Upper lobe of left lung (tissue), 4 donors: ENCODE measurements at regions not wholly inside any gene's neighbourhood (a gene's known extent, or its start where the extent isn't known, plus 50 kb on each side); places are given as distances from the start of the nearest gene placed in this dataset.

ENCODE experiments used
- POLR2A ChIP-seq, 4 donors: fragments of 450-650 bp; IDR thresholded peaks; one replicate each; pipeline ENCODE4 v1.5.1; 2016 to 2017; ENCODE audit warnings: antibody characterized with exemption in 4 of 4, mild to moderate bottlenecking in 2 of 4
- POLR2AphosphoS5 ChIP-seq, 2 donors: sonication (generic); formaldehyde crosslinking; IDR thresholded peaks; one replicate each; pipeline ENCODE4 v1.5.1; 2017; ENCODE audit warnings: antibody characterized with exemption in 2 of 2
- TF ChIP-seq, protein P1 (sequence below), 6 experiments: fragments of 450-650 bp in 4 of 6; fragments of 200-600 bp in 2 of 6; sonication (generic) in 2 of 6; IDR thresholded peaks; one replicate each; pipeline ENCODE4 v1.5.1; 2016 to 2019; ENCODE audit warnings: antibody characterized with exemption in 6 of 6

DNA sequence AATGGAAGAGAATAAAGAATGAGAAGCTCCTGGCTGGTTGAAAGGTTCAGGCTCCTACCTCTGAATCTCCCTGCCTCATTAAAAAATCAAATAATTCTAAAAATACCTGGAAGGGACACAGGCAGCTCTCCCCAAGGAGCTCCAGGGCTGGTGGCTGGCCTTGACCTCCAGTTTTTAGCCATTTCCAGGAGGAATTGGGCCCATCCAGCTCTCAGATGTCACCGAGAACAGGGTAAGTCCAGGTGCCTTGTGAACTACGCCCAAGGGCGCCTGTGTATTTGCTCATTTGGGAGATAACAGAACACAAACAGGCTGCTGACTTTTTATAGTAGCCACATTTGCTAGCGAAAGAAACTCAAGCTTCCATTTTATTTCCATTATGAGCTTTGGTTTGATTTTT, 321.0 kb upstream of the C1orf174 start:
- TF ChIP-seq, protein P1, sequence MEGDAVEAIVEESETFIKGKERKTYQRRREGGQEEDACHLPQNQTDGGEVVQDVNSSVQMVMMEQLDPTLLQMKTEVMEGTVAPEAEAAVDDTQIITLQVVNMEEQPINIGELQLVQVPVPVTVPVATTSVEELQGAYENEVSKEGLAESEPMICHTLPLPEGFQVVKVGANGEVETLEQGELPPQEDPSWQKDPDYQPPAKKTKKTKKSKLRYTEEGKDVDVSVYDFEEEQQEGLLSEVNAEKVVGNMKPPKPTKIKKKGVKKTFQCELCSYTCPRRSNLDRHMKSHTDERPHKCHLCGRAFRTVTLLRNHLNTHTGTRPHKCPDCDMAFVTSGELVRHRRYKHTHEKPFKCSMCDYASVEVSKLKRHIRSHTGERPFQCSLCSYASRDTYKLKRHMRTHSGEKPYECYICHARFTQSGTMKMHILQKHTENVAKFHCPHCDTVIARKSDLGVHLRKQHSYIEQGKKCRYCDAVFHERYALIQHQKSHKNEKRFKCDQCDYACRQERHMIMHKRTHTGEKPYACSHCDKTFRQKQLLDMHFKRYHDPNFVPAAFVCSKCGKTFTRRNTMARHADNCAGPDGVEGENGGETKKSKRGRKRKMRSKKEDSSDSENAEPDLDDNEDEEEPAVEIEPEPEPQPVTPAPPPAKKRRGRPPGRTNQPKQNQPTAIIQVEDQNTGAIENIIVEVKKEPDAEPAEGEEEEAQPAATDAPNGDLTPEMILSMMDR (IDR thresholded peaks at IDR 0.05): no peak
- no peak for TF ChIP-seq POLR2A (IDR thresholded peaks at IDR 0.05)
- TF ChIP-seq POLR2AphosphoS5 (IDR thresholded peaks at IDR 0.05): no peak
